Sigmoid colon (tissue), 3 donors: ENCODE measurements at regions not wholly inside any gene's neighbourhood (a gene's known extent, or its start where the extent isn't known, plus 50 kb on each side); places are given as distances from the start of the nearest gene placed in this dataset.

Experiments used
- CTCF ChIP-seq, 4 experiments: fragments of 450-650 bp in 3 of 4; fragments of 200-600 bp in 1 of 4; IDR thresholded peaks; one replicate each; pipeline ENCODE4 v1.5.1; 2016 to 2019; ENCODE audit warnings: antibody characterized with exemption in 4 of 4, mild to moderate bottlenecking in 3 of 4, moderate library complexity in 2 of 4
- POLR2A ChIP-seq, 2 donors: fragments of 450-650 bp; IDR thresholded peaks; one replicate each; pipeline ENCODE4 v1.6.1; 2016; ENCODE audit warnings: antibody characterized with exemption in 2 of 2, mild to moderate bottlenecking in 2 of 2, moderate library complexity in 2 of 2

- TF ChIP-seq POLR2A (IDR thresholded peaks at IDR 0.05) (no peak), CTCF (IDR thresholded peaks at IDR 0.05) (no peak)
These were observed 76.0 kb upstream of the SRD5A3 start for GRCh38 chr4:55269995-55270394.
